H1 (cell line): ENCODE measurements at regions not wholly inside any gene's neighbourhood (a gene's known extent, or its start where the extent isn't known, plus 50 kb on each side); places are given as distances from the start of the nearest gene placed in this dataset.

Experiments
- FOSL1 ChIP-seq: IDR thresholded peaks from 2 replicates; pipeline ENCODE4 v1.6.1; 2011; ENCODE audit warnings: mild to moderate bottlenecking, low read depth, low read length, moderate library complexity; ENCODE audit not compliant: insufficient read depth
- RAD21 ChIP-seq, 2 experiments: IDR thresholded peaks in 1 of 2; conservative IDR thresholded peaks in 1 of 2; 2 replicates each; pipeline ENCODE4 v1.6.1; 2011; ENCODE audit warnings: low read depth in 2 of 2, low read length in 2 of 2, improper control_type of control experiment in 1 of 2, inconsistent platforms in 1 of 2, mild to moderate bottlenecking in 1 of 2, moderate library complexity in 1 of 2

DNA sequence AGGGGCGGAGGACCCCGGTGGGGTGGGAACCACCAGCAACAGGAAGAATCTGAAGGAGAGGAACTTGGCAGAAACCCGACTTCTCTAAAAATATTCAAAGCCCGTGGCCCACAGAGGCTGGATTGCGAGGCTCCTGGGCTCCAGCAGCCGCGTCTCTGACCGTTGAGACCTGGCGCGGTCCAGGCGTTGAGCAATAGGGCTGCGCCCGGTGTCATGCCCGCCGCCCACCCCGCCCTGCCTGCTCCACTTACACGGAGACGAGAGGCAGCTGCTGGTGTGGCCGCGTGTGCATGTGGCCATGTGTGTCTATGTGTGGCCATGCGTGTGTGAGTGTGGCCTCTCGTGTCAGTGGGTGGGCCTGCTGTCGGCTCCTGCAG, 83.6 kb downstream of the IRF8 start (continued):
- TF ChIP-seq RAD21 (IDR thresholded peaks at IDR 0.05 in 1 of 2, conservative IDR thresholded peaks at IDR 0.05 in 1 of 2; ENCODE audit: low read depth in 2 of 2, low read length in 2 of 2) (no peak), FOSL1 (no peak)
